SK-N-SH treated with all-trans-retinoic acid at 6 μM for 48 hours (cell line): ENCODE measurements at regions not wholly inside any gene's neighbourhood (a gene's known extent, or its start where the extent isn't known, plus 50 kb on each side); places are given as distances from the start of the nearest gene placed in this dataset.

Experiments
- ATAC-seq: fragments of 200-7000 bp; cut with Tn5 transposase; 3 replicates; pipeline ENCODE4 v1.9.1; 2020; ENCODE audit warnings: mild to moderate bottlenecking, moderate library complexity
- ARNTL ChIP-seq: fragments of 450-650 bp; formaldehyde crosslinking; IDR thresholded peaks from 2 replicates; pipeline ENCODE4 v1.5.0; 2020; ENCODE audit warnings: low read depth, mild to moderate bottlenecking, moderate library complexity, borderline replicate concordance
- CSDC2 ChIP-seq: fragments of 250-450 bp; sonication (Bioruptor Pico); IDR thresholded peaks from 2 replicates; pipeline ENCODE4 v1.5.0; 2020; ENCODE audit warnings: mild to moderate bottlenecking, moderate library complexity
- ESRRG ChIP-seq: fragments of 250-450 bp; sonication (Bioruptor Pico); IDR thresholded peaks from 2 replicates; pipeline ENCODE4 v1.6.1; 2021; ENCODE audit warnings: mild to moderate bottlenecking
- GLIS3 ChIP-seq: fragments of 250-450 bp; sonication (Bioruptor Pico); IDR thresholded peaks from 2 replicates; pipeline ENCODE4 v1.5.0; 2020; ENCODE audit warnings: mild to moderate bottlenecking, moderate library complexity
- ISL1 ChIP-seq: fragments of 250-450 bp; sonication (Bioruptor Pico); IDR thresholded peaks from 2 replicates; pipeline ENCODE4 v2.1.2; 2022; ENCODE audit warnings: mild to moderate bottlenecking, moderate library complexity
- OSR1 ChIP-seq: fragments of 250-450 bp; sonication (Bioruptor Pico); IDR thresholded peaks from 2 replicates; pipeline ENCODE4 v1.8.0; 2022; ENCODE audit warnings: moderate library complexity, mild to moderate bottlenecking, inconsistent platforms
- PPARA ChIP-seq: fragments of 250-450 bp; sonication (Bioruptor Pico); IDR thresholded peaks from 2 replicates; pipeline ENCODE4 v1.5.0; 2020; ENCODE audit warnings: mild to moderate bottlenecking, borderline replicate concordance
- RARB ChIP-seq: fragments of 250-450 bp; sonication (Bioruptor Pico); IDR thresholded peaks from 2 replicates; pipeline ENCODE4 v1.8.0; 2021; ENCODE audit warnings: mild to moderate bottlenecking, moderate library complexity
- SNAI2 ChIP-seq: fragments of 250-450 bp; sonication (Bioruptor Pico); IDR thresholded peaks from 2 replicates; pipeline ENCODE4 v1.5.0; 2020; ENCODE audit warnings: mild to moderate bottlenecking, moderate library complexity
- TCF4 ChIP-seq: fragments of 250-450 bp; sonication (Bioruptor Pico); IDR thresholded peaks from 2 replicates; pipeline ENCODE4 v1.8.0; 2021; ENCODE audit warnings: mild to moderate bottlenecking, moderate library complexity, borderline replicate concordance
- ZC3H10 ChIP-seq: fragments of 250-450 bp; sonication (Bioruptor Pico); IDR thresholded peaks from 2 replicates; pipeline ENCODE4 v1.5.1; 2021; ENCODE audit warnings: mild to moderate bottlenecking, moderate library complexity
- ZNF565 ChIP-seq: fragments of 450-650 bp; formaldehyde crosslinking; conservative IDR thresholded peaks from 2 replicates; pipeline ENCODE4 v1.5.0; 2020; ENCODE audit warnings: low read depth, mild to moderate bottlenecking, moderate library complexity
- ZNF70 ChIP-seq: fragments of 450-650 bp; formaldehyde crosslinking; IDR thresholded peaks from 2 replicates; pipeline ENCODE4 v1.5.0; 2020; ENCODE audit warnings: mild to moderate bottlenecking, moderate library complexity
- ZNF8 ChIP-seq: fragments of 450-650 bp; formaldehyde crosslinking; IDR thresholded peaks from 2 replicates; pipeline ENCODE4 v1.5.0; 2020; ENCODE audit warnings: mild to moderate bottlenecking, moderate library complexity
- TF ChIP-seq, protein P1 (sequence below): fragments of 250-450 bp; sonication (Bioruptor Pico); IDR thresholded peaks from 2 replicates; pipeline ENCODE4 v1.5.1; 2021; ENCODE audit warnings: mild to moderate bottlenecking, moderate library complexity
- TF ChIP-seq, protein P2 (sequence below): fragments of 250-450 bp; sonication (Bioruptor Pico); IDR thresholded peaks from 2 replicates; pipeline ENCODE4 v1.5.0; 2020; ENCODE audit warnings: mild to moderate bottlenecking, moderate library complexity
- TF ChIP-seq, protein P3 (sequence below): fragments of 250-450 bp; sonication (Bioruptor Pico); IDR thresholded peaks from 2 replicates; pipeline ENCODE4 v1.5.1; 2020; ENCODE audit warnings: low read depth, mild to moderate bottlenecking, moderate library complexity
- TF ChIP-seq, protein P4 (sequence below): fragments of 250-450 bp; sonication (Bioruptor Pico); IDR thresholded peaks from 2 replicates; pipeline ENCODE4 v1.8.0; 2021; ENCODE audit warnings: low read depth, mild to moderate bottlenecking, moderate library complexity, borderline replicate concordance
- TF ChIP-seq, protein P5 (sequence below): fragments of 250-450 bp; sonication (Bioruptor Pico); IDR thresholded peaks from 2 replicates; pipeline ENCODE4 v1.8.0; 2020; ENCODE audit warnings: mild to moderate bottlenecking, moderate library complexity, borderline replicate concordance

DNA sequence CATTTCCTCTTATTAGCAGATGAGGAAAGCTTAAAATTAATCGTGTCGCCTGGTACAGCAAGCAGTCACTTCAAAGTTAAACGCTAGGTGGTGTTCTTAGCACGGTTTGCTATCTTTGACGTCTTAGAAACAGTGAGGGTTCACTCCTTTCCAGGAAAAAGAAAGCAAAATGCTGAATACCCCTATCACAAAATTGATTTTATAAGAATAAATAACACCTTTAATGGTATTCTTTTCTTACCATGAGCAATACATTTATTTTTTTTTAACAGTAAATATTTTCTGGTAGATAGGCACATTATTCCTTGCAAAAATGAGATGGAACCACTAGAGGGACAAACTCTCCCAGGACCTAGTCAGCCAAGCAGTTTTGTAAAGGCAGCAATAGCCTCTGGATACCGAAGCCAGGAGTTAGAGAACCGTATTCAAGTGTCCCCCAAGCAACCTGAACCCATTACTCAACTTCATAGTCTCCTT is 153.9 kb downstream of the KDR start (continued):
- TF ChIP-seq, protein P1, sequence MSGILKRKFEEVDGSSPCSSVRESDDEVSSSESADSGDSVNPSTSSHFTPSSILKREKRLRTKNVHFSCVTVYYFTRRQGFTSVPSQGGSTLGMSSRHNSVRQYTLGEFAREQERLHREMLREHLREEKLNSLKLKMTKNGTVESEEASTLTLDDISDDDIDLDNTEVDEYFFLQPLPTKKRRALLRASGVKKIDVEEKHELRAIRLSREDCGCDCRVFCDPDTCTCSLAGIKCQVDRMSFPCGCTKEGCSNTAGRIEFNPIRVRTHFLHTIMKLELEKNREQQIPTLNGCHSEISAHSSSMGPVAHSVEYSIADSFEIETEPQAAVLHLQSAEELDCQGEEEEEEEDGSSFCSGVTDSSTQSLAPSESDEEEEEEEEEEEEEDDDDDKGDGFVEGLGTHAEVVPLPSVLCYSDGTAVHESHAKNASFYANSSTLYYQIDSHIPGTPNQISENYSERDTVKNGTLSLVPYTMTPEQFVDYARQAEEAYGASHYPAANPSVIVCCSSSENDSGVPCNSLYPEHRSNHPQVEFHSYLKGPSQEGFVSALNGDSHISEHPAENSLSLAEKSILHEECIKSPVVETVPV = no peak
- no peak for TF ChIP-seq ZNF8
- TF ChIP-seq, all 23 proteins: peak for 0

DNA sequence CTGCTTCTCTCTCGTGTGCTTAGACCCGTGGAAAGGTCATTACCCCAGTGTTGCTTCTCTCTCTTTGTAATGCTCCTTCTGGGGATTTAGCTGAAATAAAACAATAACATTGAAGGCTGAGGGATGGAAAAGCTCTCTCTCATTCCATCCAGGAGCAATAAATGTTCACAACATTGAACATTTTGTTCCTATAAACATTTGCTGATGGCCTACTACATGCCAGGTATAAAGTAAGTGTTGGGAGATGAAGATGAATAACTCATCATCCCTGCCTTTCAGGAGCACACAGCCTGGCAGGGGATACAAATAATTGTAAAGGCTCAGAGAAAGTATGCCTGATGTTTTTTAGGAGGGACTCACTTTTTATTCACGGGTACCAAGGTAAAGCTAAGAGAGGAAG is 158.1 kb downstream of the KDR start:
- TF ChIP-seq ZNF8 (no peak), ZNF70 (CRISPR knock-in tag) (no peak), ZNF565 (CRISPR knock-in tag) (no peak), ARNTL (no peak), PPARA (no peak), ZC3H10 (CRISPR knock-in tag) (no peak), ISL1 (no peak), SNAI2 (CRISPR knock-in tag) (no peak), OSR1 (no peak), TCF4 (no peak), CSDC2 (CRISPR knock-in tag) (no peak), ESRRG (no peak)
- TF ChIP-seq, protein P2, sequence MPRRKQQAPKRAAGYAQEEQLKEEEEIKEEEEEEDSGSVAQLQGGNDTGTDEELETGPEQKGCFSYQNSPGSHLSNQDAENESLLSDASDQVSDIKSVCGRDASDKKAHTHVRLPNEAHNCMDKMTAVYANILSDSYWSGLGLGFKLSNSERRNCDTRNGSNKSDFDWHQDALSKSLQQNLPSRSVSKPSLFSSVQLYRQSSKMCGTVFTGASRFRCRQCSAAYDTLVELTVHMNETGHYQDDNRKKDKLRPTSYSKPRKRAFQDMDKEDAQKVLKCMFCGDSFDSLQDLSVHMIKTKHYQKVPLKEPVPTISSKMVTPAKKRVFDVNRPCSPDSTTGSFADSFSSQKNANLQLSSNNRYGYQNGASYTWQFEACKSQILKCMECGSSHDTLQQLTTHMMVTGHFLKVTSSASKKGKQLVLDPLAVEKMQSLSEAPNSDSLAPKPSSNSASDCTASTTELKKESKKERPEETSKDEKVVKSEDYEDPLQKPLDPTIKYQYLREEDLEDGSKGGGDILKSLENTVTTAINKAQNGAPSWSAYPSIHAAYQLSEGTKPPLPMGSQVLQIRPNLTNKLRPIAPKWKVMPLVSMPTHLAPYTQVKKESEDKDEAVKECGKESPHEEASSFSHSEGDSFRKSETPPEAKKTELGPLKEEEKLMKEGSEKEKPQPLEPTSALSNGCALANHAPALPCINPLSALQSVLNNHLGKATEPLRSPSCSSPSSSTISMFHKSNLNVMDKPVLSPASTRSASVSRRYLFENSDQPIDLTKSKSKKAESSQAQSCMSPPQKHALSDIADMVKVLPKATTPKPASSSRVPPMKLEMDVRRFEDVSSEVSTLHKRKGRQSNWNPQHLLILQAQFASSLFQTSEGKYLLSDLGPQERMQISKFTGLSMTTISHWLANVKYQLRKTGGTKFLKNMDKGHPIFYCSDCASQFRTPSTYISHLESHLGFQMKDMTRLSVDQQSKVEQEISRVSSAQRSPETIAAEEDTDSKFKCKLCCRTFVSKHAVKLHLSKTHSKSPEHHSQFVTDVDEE = no peak
- TF ChIP-seq, protein P3, sequence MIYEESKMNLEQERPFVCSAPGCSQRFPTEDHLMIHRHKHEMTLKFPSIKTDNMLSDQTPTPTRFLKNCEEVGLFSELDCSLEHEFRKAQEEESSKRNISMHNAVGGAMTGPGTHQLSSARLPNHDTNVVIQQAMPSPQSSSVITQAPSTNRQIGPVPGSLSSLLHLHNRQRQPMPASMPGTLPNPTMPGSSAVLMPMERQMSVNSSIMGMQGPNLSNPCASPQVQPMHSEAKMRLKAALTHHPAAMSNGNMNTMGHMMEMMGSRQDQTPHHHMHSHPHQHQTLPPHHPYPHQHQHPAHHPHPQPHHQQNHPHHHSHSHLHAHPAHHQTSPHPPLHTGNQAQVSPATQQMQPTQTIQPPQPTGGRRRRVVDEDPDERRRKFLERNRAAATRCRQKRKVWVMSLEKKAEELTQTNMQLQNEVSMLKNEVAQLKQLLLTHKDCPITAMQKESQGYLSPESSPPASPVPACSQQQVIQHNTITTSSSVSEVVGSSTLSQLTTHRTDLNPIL (CRISPR knock-in tag) = no peak
- TF ChIP-seq, protein P1 = no peak
- TF ChIP-seq, protein P4, sequence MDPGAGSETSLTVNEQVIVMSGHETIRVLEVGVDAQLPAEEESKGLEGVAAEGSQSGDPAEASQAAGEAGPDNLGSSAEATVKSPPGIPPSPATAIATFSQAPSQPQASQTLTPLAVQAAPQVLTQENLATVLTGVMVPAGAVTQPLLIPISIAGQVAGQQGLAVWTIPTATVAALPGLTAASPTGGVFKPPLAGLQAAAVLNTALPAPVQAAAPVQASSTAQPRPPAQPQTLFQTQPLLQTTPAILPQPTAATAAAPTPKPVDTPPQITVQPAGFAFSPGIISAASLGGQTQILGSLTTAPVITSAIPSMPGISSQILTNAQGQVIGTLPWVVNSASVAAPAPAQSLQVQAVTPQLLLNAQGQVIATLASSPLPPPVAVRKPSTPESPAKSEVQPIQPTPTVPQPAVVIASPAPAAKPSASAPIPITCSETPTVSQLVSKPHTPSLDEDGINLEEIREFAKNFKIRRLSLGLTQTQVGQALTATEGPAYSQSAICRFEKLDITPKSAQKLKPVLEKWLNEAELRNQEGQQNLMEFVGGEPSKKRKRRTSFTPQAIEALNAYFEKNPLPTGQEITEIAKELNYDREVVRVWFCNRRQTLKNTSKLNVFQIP (CRISPR knock-in tag) = no peak
- ATAC-seq = no peak

DNA sequence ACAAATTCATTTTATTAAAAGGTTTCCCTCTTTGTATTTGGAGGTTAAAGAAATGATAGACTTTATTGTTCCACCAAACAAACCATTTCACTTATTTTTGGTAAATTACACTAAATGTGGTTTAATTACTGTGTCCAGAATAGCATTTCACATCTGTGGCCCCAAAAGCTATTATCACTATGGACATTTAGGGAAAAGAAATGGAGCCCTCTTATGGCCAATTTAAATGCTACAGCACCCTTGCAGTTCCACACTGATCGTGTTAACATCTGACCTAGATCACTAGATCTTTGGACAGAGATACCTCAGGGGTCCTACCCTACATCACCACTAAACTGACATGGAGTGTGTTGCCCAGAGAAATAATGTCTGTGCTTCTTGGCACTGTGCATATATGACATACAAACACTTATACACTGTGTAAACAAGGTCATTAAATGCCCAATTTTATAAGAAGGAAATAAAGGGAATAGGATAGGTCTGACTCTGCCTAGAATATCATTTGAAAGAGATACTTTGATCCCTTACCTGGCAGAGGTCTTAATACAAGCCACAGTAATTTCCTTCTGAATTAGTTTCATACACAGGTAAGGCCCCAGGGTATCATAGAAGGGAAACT is 163.9 kb downstream of the KDR start:
- ATAC-seq = peak; percentile 80
- TF ChIP-seq ISL1 = no peak
- TF ChIP-seq, protein P1 = no peak
- TF ChIP-seq, protein P4 (CRISPR knock-in tag) = no peak
- TF ChIP-seq ESRRG = no peak
- no peak for TF ChIP-seq RARB
- TF ChIP-seq, protein P5, sequence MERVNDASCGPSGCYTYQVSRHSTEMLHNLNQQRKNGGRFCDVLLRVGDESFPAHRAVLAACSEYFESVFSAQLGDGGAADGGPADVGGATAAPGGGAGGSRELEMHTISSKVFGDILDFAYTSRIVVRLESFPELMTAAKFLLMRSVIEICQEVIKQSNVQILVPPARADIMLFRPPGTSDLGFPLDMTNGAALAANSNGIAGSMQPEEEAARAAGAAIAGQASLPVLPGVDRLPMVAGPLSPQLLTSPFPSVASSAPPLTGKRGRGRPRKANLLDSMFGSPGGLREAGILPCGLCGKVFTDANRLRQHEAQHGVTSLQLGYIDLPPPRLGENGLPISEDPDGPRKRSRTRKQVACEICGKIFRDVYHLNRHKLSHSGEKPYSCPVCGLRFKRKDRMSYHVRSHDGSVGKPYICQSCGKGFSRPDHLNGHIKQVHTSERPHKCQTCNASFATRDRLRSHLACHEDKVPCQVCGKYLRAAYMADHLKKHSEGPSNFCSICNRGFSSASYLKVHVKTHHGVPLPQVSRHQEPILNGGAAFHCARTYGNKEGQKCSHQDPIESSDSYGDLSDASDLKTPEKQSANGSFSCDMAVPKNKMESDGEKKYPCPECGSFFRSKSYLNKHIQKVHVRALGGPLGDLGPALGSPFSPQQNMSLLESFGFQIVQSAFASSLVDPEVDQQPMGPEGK = no peak
- no peak for TF ChIP-seq ZNF70 (CRISPR knock-in tag)
- no peak for TF ChIP-seq PPARA
- TF ChIP-seq OSR1 = no peak
- TF ChIP-seq ARNTL = no peak
- no peak for TF ChIP-seq TCF4
- TF ChIP-seq GLIS3 = no peak
- TF ChIP-seq, protein P2 = no peak
- TF ChIP-seq ZC3H10 (CRISPR knock-in tag) = no peak
- no peak for TF ChIP-seq CSDC2 (CRISPR knock-in tag)
- TF ChIP-seq ZNF8 = no peak
